Calu3 (cell line): ENCODE measurements at regions not wholly inside any gene's neighbourhood (a gene's known extent, or its start where the extent isn't known, plus 50 kb on each side); places are given as distances from the start of the nearest gene placed in this dataset.

Source experiments
- BruUV-seq: library from RNA; stranded (reverse); fragments of 400-500 nt; replicated peaks from 2 replicates; lab custom pipeline; 2021; lab: Mats Ljungman, UMichigan
- CTCF ChIA-PET: fragments of 300-600 bp; sonication (Branson Sonifier 250); formaldehyde crosslinking; loops from one replicate; lab custom pipeline; 2022; ENCODE audit warnings: antibody characterized with exemption; lab: Charles Lee
- DNase-seq: peaks from one replicate; pipeline ENCODE4 v3.0.0; 2022
- H3K27ac Mint-ChIP-seq: one replicate; pipeline ENCODE4 v1.8.0; 2022; ENCODE audit warnings: mixed read lengths; ENCODE audit not compliant: unreplicated experiment
- H3K27me3 Mint-ChIP-seq: one replicate; pipeline ENCODE4 v1.8.0; 2022; ENCODE audit warnings: mixed read lengths; ENCODE audit not compliant: unreplicated experiment
- H3K36me3 Mint-ChIP-seq: one replicate; pipeline ENCODE4 v1.8.0; 2022; ENCODE audit warnings: mild to moderate bottlenecking, moderate library complexity, mixed read lengths; ENCODE audit not compliant: insufficient read depth, unreplicated experiment
- H3K4me1 Mint-ChIP-seq: one replicate; pipeline ENCODE4 v1.8.0; 2022; ENCODE audit warnings: mild to moderate bottlenecking, low read depth, mixed read lengths; ENCODE audit not compliant: unreplicated experiment
- H3K4me3 Mint-ChIP-seq: one replicate; pipeline ENCODE4 v1.8.0; 2022; ENCODE audit warnings: mild to moderate bottlenecking, low read depth, moderate library complexity, mixed read lengths; ENCODE audit not compliant: unreplicated experiment
- H3K9me3 Mint-ChIP-seq: one replicate; pipeline ENCODE4 v1.8.0; 2022; ENCODE audit warnings: low read depth, mixed read lengths; ENCODE audit not compliant: unreplicated experiment
- intact Hi-C: fragments of 100-400 bp; cut with micrococcal nuclease; formaldehyde crosslinking; loops from one replicate; pipeline ENCODE4 v1.10.0; 2022; ENCODE audit not compliant: unreplicated experiment
- TF ChIP-seq, protein P1 (sequence below): fragments of 200-600 bp; IDR thresholded peaks from one replicate; pipeline ENCODE4 v1.8.0; 2022; ENCODE audit warnings: antibody characterized with exemption; ENCODE audit not compliant: unreplicated experiment

DNA sequence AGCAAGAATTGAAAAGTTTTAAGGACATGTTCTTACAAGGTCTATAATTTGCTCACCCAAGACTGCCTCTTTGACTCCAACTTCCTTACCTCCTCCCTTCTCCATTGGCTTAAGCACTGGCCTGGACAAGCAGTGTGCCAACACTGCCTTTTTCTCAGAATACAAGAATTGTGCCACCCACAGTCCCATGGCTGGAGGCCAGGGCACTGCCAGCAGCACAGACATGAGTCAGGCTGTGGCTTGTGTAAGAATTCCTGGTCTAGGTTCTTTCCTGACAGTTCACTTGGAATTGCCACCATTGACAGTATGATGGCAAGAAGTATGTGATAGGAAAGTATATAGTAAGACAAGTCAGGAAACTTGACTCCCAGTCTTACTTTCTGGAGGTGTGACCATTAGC, 202.7 kb upstream of the MARCKS start:
- Mint-ChIP-seq H3K27ac (peak overlapping the region; percentile 68), H3K9me3 (no peaks in the 10 kb centered on the region), H3K36me3 (no peaks in the 10 kb centered on the region), H3K4me1 (peaks cover 20% of the 10 kb centered on the region), H3K27me3 (no peaks in the 10 kb centered on the region), H3K4me3 (peak overlapping the region; percentile 22)
- peak; percentile 85 for DNase-seq
- CTCF ChIA-PET: no interaction called here
- BruUV-seq: no TSS peak
- TF ChIP-seq, protein P1, sequence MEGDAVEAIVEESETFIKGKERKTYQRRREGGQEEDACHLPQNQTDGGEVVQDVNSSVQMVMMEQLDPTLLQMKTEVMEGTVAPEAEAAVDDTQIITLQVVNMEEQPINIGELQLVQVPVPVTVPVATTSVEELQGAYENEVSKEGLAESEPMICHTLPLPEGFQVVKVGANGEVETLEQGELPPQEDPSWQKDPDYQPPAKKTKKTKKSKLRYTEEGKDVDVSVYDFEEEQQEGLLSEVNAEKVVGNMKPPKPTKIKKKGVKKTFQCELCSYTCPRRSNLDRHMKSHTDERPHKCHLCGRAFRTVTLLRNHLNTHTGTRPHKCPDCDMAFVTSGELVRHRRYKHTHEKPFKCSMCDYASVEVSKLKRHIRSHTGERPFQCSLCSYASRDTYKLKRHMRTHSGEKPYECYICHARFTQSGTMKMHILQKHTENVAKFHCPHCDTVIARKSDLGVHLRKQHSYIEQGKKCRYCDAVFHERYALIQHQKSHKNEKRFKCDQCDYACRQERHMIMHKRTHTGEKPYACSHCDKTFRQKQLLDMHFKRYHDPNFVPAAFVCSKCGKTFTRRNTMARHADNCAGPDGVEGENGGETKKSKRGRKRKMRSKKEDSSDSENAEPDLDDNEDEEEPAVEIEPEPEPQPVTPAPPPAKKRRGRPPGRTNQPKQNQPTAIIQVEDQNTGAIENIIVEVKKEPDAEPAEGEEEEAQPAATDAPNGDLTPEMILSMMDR: no peak
- intact Hi-C loops: loop anchor here (5.0 kb wide), 1 partner anchor 203 kb away; the partner anchor contains the start of gene MARCKS

DNA sequence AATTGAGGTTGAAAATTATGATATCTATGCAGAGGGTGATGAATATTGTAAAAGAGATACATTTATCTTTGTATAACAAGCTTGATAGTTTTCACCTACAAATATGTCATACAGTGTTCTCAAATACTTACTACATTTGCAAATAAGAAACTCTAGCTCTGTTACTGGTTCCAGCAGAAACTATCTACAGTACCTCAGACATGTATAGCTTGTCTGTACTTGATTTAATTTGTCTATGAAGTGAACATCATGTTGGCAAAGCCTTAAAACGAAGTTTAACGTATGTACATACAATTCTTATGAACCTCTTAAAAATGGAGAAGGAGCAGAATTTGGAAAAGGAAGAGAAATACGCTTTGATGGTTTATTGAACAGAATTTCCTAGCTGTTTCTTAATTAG, 201.4 kb upstream of the MARCKS start:
- intact Hi-C loops: no loop called here
- H3K9me3 Mint-ChIP-seq: no peaks in the 10 kb centered on the region
- no peak for DNase-seq
- no peaks in the 10 kb centered on the region for H3K36me3 Mint-ChIP-seq
- H3K4me1 Mint-ChIP-seq: peaks cover 10% of the 10 kb centered on the region
- BruUV-seq: no TSS peak
- no peak overlapping the region for H3K27ac Mint-ChIP-seq
- no peak overlapping the region for H3K4me3 Mint-ChIP-seq
- H3K27me3 Mint-ChIP-seq: no peaks in the 10 kb centered on the region
- CTCF ChIA-PET: no interaction called here
- TF ChIP-seq, protein P1: no peak

DNA sequence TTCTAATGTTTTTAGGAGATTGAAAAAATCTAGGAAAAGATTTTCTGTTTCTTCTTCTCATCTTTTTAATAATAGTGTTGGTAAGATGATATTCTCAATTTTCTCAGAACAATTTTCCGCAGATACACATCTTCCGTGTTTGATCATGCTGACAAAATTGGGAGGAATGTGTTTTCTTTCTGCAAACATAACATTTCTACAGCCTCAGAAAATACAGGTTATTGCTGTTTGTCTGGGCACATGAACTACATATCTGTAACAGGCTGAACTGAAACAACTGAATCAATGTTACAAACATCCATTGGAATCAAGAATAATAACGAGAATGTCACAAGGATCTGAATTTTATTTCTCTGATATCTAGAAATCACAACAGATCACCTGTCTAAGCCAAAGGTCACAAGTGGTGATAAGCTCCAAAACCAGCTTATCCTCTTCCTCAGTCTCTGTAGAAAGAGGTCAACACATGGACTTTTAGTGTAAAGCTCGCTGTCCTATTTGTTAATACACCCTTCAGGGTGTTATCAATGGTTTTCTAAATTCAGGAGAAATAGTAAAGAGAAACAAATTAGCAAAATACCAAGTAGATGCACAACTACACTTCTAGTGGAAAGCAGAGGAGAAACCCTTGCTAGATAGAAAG, 197.3 kb upstream of the MARCKS start:
- Mint-ChIP-seq H3K27me3 (no peaks in the 10 kb centered on the region), H3K4me3 (no peak overlapping the region), H3K9me3 (no peaks in the 10 kb centered on the region), H3K27ac (no peak overlapping the region), H3K36me3 (no peaks in the 10 kb centered on the region), H3K4me1 (no peaks in the 10 kb centered on the region)
- CTCF ChIA-PET: no interaction called here
- intact Hi-C loops: no loop called here
- BruUV-seq: no TSS peak
- TF ChIP-seq, protein P1: no peak
- DNase-seq: no peak

DNA sequence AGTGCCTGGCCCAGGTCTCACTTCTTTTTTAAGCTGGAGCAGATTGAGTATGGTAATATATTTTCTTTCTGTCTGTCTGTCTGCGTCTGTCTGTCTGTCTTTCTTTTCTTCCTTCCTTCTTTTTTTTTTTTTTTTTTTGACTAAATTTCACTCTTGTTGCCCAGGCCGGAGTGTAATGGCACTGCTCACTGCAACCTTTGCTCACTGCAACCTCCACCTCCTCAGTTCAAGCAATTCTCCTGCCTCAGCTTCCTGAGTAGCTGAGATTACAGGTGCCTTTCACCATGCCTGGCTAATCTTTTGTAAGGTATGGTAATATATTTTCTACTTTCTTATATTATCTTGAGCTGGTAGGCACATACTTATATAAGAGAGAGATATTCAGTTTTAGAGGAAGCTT, 196.3 kb upstream of the MARCKS start:
- no TSS peak for BruUV-seq
- CTCF ChIA-PET: interaction anchor here (0.6 kb wide), 1 partner anchor 170 kb away, joined by 3 read pairs; no protein-coding TSS in a partner anchor
- no peak overlapping the region for H3K4me3 Mint-ChIP-seq
- TF ChIP-seq, protein P1: no peak
- H3K36me3 Mint-ChIP-seq: no peaks in the 10 kb centered on the region
- H3K9me3 Mint-ChIP-seq: no peaks in the 10 kb centered on the region
- no peak overlapping the region for H3K27ac Mint-ChIP-seq
- DNase-seq: no peak
- H3K27me3 Mint-ChIP-seq: no peaks in the 10 kb centered on the region
- intact Hi-C loops: no loop called here
- H3K4me1 Mint-ChIP-seq: no peaks in the 10 kb centered on the region
